H9 (cell line): ENCODE measurements at regions not wholly inside any gene's neighbourhood (a gene's known extent, or its start where the extent isn't known, plus 50 kb on each side); places are given as distances from the start of the nearest gene placed in this dataset.

Source experiments
- DNase-seq: peaks from one replicate; pipeline ENCODE4 v3.0.0-alpha.2; 2017
- H2AFZ ChIP-seq: one replicate; pipeline ENCODE4 v1.6.1; 2013; ENCODE audit warnings: mild to moderate bottlenecking, low read length, control low read depth, moderate library complexity
- H2AK5ac ChIP-seq: 2 replicates; pipeline ENCODE4 v1.6.1; 2013; ENCODE audit warnings: low read length, control low read depth, mixed read lengths; ENCODE audit not compliant: insufficient read length
- H2BK120ac ChIP-seq: one replicate; pipeline ENCODE4 v1.6.1; 2013; ENCODE audit warnings: low read depth, mild to moderate bottlenecking, low read length, control low read depth, inconsistent platforms; ENCODE audit not compliant: poor library complexity, severe bottlenecking
- H2BK12ac ChIP-seq: 2 replicates; pipeline ENCODE4 v1.6.1; 2013; ENCODE audit warnings: low read length, control low read depth, mixed read lengths, low read depth; ENCODE audit not compliant: insufficient read length
- H2BK15ac ChIP-seq: 2 replicates; pipeline ENCODE4 v1.6.1; 2013; ENCODE audit warnings: low read depth, low read length, control low read depth
- H2BK20ac ChIP-seq: one replicate; pipeline ENCODE4 v1.6.1; 2013; ENCODE audit warnings: low read depth, mild to moderate bottlenecking, low read length, control low read depth, inconsistent platforms; ENCODE audit not compliant: poor library complexity, severe bottlenecking
- H2BK5ac ChIP-seq: 2 replicates; pipeline ENCODE4 v1.6.1; 2013; ENCODE audit warnings: low read length, control low read depth, mixed read lengths; ENCODE audit not compliant: insufficient read length
- H3K14ac ChIP-seq: 2 replicates; pipeline ENCODE4 v1.6.1; 2013; ENCODE audit warnings: low read length, control low read depth; ENCODE audit not compliant: insufficient read depth
- H3K18ac ChIP-seq: 2 replicates; pipeline ENCODE4 v1.6.1; 2013; ENCODE audit warnings: low read depth, mild to moderate bottlenecking, mixed read lengths, low read length, control low read depth; ENCODE audit not compliant: insufficient read length
- H3K23ac ChIP-seq: 2 replicates; pipeline ENCODE4 v1.6.1; 2013; ENCODE audit warnings: low read length, control low read depth, mixed read lengths, low read depth; ENCODE audit not compliant: insufficient read length
- H3K23me2 ChIP-seq: 2 replicates; pipeline ENCODE4 v1.6.1; 2013; ENCODE audit warnings: low read depth, mild to moderate bottlenecking, mixed read lengths, low read length, control low read depth; ENCODE audit not compliant: insufficient read length, poor library complexity, severe bottlenecking
- H3K27ac ChIP-seq: 2 replicates; pipeline ENCODE4 v1.5.1; 2013; ENCODE audit warnings: low read length, control low read depth, mixed read lengths, low read depth; ENCODE audit not compliant: insufficient read length
- H3K27me3 ChIP-seq: 2 replicates; pipeline ENCODE4 v1.6.1; 2013; ENCODE audit warnings: low read length, control low read depth, inconsistent platforms; ENCODE audit not compliant: insufficient read depth
- H3K4ac ChIP-seq: 2 replicates; pipeline ENCODE4 v1.6.1; 2013; ENCODE audit warnings: low read depth, mild to moderate bottlenecking, control low read depth, inconsistent platforms, low read length, moderate library complexity
- H3K4me1 ChIP-seq: 2 replicates; pipeline ENCODE4 v1.6.1; 2013; ENCODE audit warnings: low read length, control low read depth, inconsistent platforms; ENCODE audit not compliant: insufficient read depth
- H3K4me2 ChIP-seq: 2 replicates; pipeline ENCODE4 v1.6.1; 2013; ENCODE audit warnings: low read length, control low read depth, mixed read lengths; ENCODE audit not compliant: insufficient read length, insufficient read depth
- H3K56ac ChIP-seq: 2 replicates; pipeline ENCODE4 v1.6.1; 2013; ENCODE audit warnings: low read depth, mild to moderate bottlenecking, mixed read lengths, low read length, control low read depth; ENCODE audit not compliant: insufficient read length
- H3K79me1 ChIP-seq: 2 replicates; pipeline ENCODE4 v1.6.1; 2013; ENCODE audit warnings: low read depth, mild to moderate bottlenecking, moderate library complexity, low read length, control low read depth, inconsistent platforms; ENCODE audit not compliant: insufficient read depth, poor library complexity, severe bottlenecking
- H3K79me2 ChIP-seq: 2 replicates; pipeline ENCODE4 v1.6.1; 2013; ENCODE audit warnings: low read length, control low read depth, inconsistent platforms; ENCODE audit not compliant: insufficient read depth
- H3K9ac ChIP-seq: 2 replicates; pipeline ENCODE4 v1.6.1; 2013; ENCODE audit warnings: low read length, control low read depth, mixed read lengths; ENCODE audit not compliant: insufficient read length; ENCODE audit errors: extremely low read depth
- H3K9me3 ChIP-seq: one replicate; pipeline ENCODE4 v1.6.1; 2013; ENCODE audit warnings: low read depth, low read length, inconsistent platforms; ENCODE audit not compliant: control insufficient read depth
- H3T11ph ChIP-seq: one replicate; pipeline ENCODE4 v1.6.1; 2013; ENCODE audit warnings: mild to moderate bottlenecking, low read length, control low read depth, inconsistent platforms
- H4K20me1 ChIP-seq: one replicate; pipeline ENCODE4 v1.6.1; 2013; ENCODE audit not compliant: control insufficient read depth, insufficient read length, insufficient read depth
- H4K5ac ChIP-seq: 2 replicates; pipeline ENCODE4 v1.6.1; 2013; ENCODE audit warnings: low read depth, mild to moderate bottlenecking, mixed read lengths, low read length, control low read depth; ENCODE audit not compliant: insufficient read length
- H4K8ac ChIP-seq: replicated peaks from 2 replicates; pipeline ENCODE4 v1.6.1; 2013; ENCODE audit warnings: low read length, control low read depth, mixed read lengths, low read depth; ENCODE audit not compliant: insufficient read length
- H4K91ac ChIP-seq: 2 replicates; pipeline ENCODE4 v1.6.1; 2013; ENCODE audit warnings: low read depth, mild to moderate bottlenecking, moderate library complexity, mixed read lengths, low read length, control low read depth; ENCODE audit not compliant: insufficient read length
- H3K27ac Mint-ChIP-seq, 3 experiments: 2 replicates in 2 of 3; 3 replicates in 1 of 3; pipeline ENCODE4 v1.8.0; 2020 to 2021; ENCODE audit warnings: mixed read lengths in 3 of 3, mild to moderate bottlenecking in 1 of 3, moderate library complexity in 1 of 3
- H3K27me3 Mint-ChIP-seq: 2 replicates; pipeline ENCODE4 v1.8.0; 2021; ENCODE audit warnings: low read depth, mild to moderate bottlenecking, moderate library complexity, mixed read lengths
- H3K36me3 Mint-ChIP-seq, 3 experiments: 2 replicates in 2 of 3; 3 replicates in 1 of 3; pipeline ENCODE4 v1.8.0; 2020 to 2021; ENCODE audit warnings: low read depth in 3 of 3, mixed read lengths in 3 of 3; ENCODE audit not compliant: insufficient read depth in 1 of 3
- H3K4me1 Mint-ChIP-seq, 2 experiments: 2 replicates each; pipeline ENCODE4 v1.8.0; 2020; ENCODE audit warnings: mixed read lengths in 2 of 2
- H3K4me3 Mint-ChIP-seq, 2 experiments: 2 replicates in 1 of 2; 3 replicates in 1 of 2; pipeline ENCODE4 v1.8.0; 2020 to 2021; ENCODE audit warnings: mild to moderate bottlenecking in 2 of 2, mixed read lengths in 2 of 2, moderate library complexity in 1 of 2
- H3K9me3 Mint-ChIP-seq, 2 experiments: 2 replicates in 1 of 2; 3 replicates in 1 of 2; pipeline ENCODE4 v1.8.0; 2020; ENCODE audit warnings: mild to moderate bottlenecking in 2 of 2, mixed read lengths in 2 of 2, moderate library complexity in 1 of 2
- CTCF ChIP-seq: fragments of 200-600 bp; sonication (generic); conservative IDR thresholded peaks from 3 replicates; pipeline ENCODE4 v1.8.0; 2021; ENCODE audit warnings: antibody characterized with exemption, mild to moderate bottlenecking

DNA sequence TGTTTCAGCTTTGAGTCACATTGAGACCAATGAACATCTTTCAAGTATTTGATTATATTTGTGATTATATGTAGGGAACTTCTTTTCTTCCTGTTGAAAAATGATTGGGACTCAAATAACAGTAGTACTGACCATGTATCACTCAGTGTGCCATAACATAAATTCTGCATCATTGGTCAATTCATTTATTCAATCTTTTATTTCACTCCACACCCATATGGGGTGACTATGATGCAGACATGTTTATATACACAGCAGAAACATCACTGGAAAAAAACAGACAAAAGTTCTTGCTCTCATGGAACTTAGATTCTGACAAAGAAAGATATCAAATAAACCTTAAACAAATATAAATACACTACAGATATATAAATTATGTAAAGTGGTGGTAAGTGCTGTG lies 74.7 kb upstream of the ANXA1 start:
- H3K27me3 ChIP-seq = no peaks in the 10 kb centered on the region
- H2BK20ac ChIP-seq = no peak overlapping the region
- H2BK15ac ChIP-seq = no peak overlapping the region
- no peak overlapping the region for H2BK5ac ChIP-seq
- TF ChIP-seq CTCF = no peak
- H3K27me3 Mint-ChIP-seq = no peaks in the 10 kb centered on the region
- peaks cover 24 to 26% of the 10 kb centered on the region in 2 experiments for H3K4me1 Mint-ChIP-seq
- no peak overlapping the region for H2AK5ac ChIP-seq
- no peak overlapping the region for H3K56ac ChIP-seq
- no peak overlapping the region for H3K27ac Mint-ChIP-seq
- no peak overlapping the region for H4K5ac ChIP-seq
- no peaks in the 10 kb centered on the region for H3K9me3 Mint-ChIP-seq
- no peaks in the 10 kb centered on the region for H3K23me2 ChIP-seq
- no peak overlapping the region for H3K18ac ChIP-seq
- H3K14ac ChIP-seq = no peak overlapping the region
- no peak overlapping the region for H3K4me3 Mint-ChIP-seq
- H4K91ac ChIP-seq = no peak overlapping the region
- H4K8ac ChIP-seq = no peak overlapping the region
- no peaks in the 10 kb centered on the region for H3K79me1 ChIP-seq
- H3K9me3 ChIP-seq = no peaks in the 10 kb centered on the region
- DNase-seq = no peak
- H3K4me2 ChIP-seq = no peak overlapping the region
- H3K27ac ChIP-seq = no peak overlapping the region
- H3K23ac ChIP-seq = no peak overlapping the region
- no peak overlapping the region for H2BK12ac ChIP-seq
- no peaks in the 10 kb centered on the region for H3K79me2 ChIP-seq
- no peaks in the 10 kb centered on the region; the same call in 1 of the 2 replicates for H3K4me1 ChIP-seq
- no peaks in the 10 kb centered on the region for H3K36me3 Mint-ChIP-seq
- no peak overlapping the region for H2AFZ ChIP-seq
- H3K4ac ChIP-seq = no peak overlapping the region
- no peak overlapping the region for H2BK120ac ChIP-seq
- H4K20me1 ChIP-seq = no peaks in the 10 kb centered on the region
- no peak overlapping the region for H3K9ac ChIP-seq
- no peak overlapping the region for H3T11ph ChIP-seq
